Upper lobe of left lung (tissue), 6 donors: ENCODE measurements at regions not wholly inside any gene's neighbourhood (a gene's known extent, or its start where the extent isn't known, plus 50 kb on each side); places are given as distances from the start of the nearest gene placed in this dataset.

Source experiments
- ATAC-seq, 2 donors: fragments of 200-7000 bp; cut with Tn5 transposase; one replicate each; pipeline ENCODE4 v1.9.1; 2022; ENCODE audit warnings: mild to moderate bottlenecking in 2 of 2, moderate library complexity in 2 of 2; ENCODE audit not compliant: low FRiP score in 2 of 2
- DNase-seq, 2 donors: peaks; one replicate each; pipeline ENCODE4 v3.0.0-alpha.2; 2019 to 2020
- H3K27ac ChIP-seq, 4 donors: fragments of 200-600 bp; sonication (generic); one replicate each; pipeline ENCODE4 v1.5.1; 2016 to 2019
- H3K27me3 ChIP-seq, 4 donors: fragments of 200-600 bp; sonication (generic); one replicate each; pipeline ENCODE4 v1.5.1; 2017 to 2019
- H3K36me3 ChIP-seq, 4 donors: fragments of 200-600 bp; sonication (generic); one replicate each; pipeline ENCODE4 v1.5.1; 2016 to 2019
- H3K4me1 ChIP-seq, 4 donors: fragments of 200-600 bp; sonication (generic); one replicate each; pipeline ENCODE4 v1.5.1; 2018 to 2019
- H3K4me3 ChIP-seq, 4 donors: fragments of 200-600 bp; sonication (generic); one replicate each; pipeline ENCODE4 v1.5.1; 2017 to 2019; ENCODE audit warnings: mild to moderate bottlenecking in 2 of 4, moderate library complexity in 1 of 4
- H3K9me3 ChIP-seq, 4 donors: fragments of 200-600 bp; sonication (generic); one replicate each; pipeline ENCODE4 v1.5.1; 2018 to 2019
- CTCF ChIP-seq, 6 experiments: fragments of 450-650 bp in 4 of 6; fragments of 200-600 bp in 2 of 6; sonication (generic) in 2 of 6; IDR thresholded peaks; one replicate each; pipeline ENCODE4 v1.5.1; 2016 to 2019; ENCODE audit warnings: antibody characterized with exemption in 6 of 6
- EP300 ChIP-seq, 4 donors: sonication (generic); formaldehyde crosslinking; IDR thresholded peaks; one replicate each; pipeline ENCODE4 v1.5.1; 2017; ENCODE audit warnings: antibody characterized with exemption in 4 of 4, control low read depth in 2 of 4
- POLR2A ChIP-seq, 4 donors: fragments of 450-650 bp; IDR thresholded peaks; one replicate each; pipeline ENCODE4 v1.5.1; 2016 to 2017; ENCODE audit warnings: antibody characterized with exemption in 4 of 4, mild to moderate bottlenecking in 2 of 4
- POLR2AphosphoS5 ChIP-seq, 2 donors: sonication (generic); formaldehyde crosslinking; IDR thresholded peaks; one replicate each; pipeline ENCODE4 v1.5.1; 2017; ENCODE audit warnings: antibody characterized with exemption in 2 of 2
- WGBS, 2 donors: methylation state at CpG; one replicate each; pipeline ENCODE4 v1.1.5; 2017 to 2018; 5-methylcytosine and 5-hydroxymethylcytosine counted together
- donor health status: DM: no; HTN: no; CAD: no; lungs with moderate emphysema.
- donor health status: DM: no; HTN: yes; CAD: no; lungs with severe emphysema.

GRCh38 chr1:98480271-98480670, 181.2 kb upstream of the SNX7 start:
- DNase-seq (no peak), ATAC-seq (no peak)
- TF ChIP-seq POLR2AphosphoS5 (IDR thresholded peaks at IDR 0.05) (no peak), POLR2A (IDR thresholded peaks at IDR 0.05) (no peak), EP300 (IDR thresholded peaks at IDR 0.05) (no peak), CTCF (IDR thresholded peaks at IDR 0.05) (no peak)
- no peaks in the 10 kb centered on the region for H3K27me3 ChIP-seq
- no peak overlapping the region for H3K4me3 ChIP-seq
- H3K4me1 ChIP-seq, result no peaks in the 10 kb centered on the region
- H3K36me3 ChIP-seq, result no peaks in the 10 kb centered on the region
- no peaks in the 10 kb centered on the region for H3K9me3 ChIP-seq
- no peak overlapping the region for H3K27ac ChIP-seq
- WGBS, 2 donors, result 56 to 58% methylated on average over 2 of the region's 2 CpGs

GRCh38 chr1:98478121-98478520, 183.4 kb upstream of the SNX7 start:
- Histone ChIP-seq H3K4me1 (no peaks in the 10 kb centered on the region), H3K36me3 (no peaks in the 10 kb centered on the region), H3K27ac (no peak overlapping the region), H3K4me3 (no peak overlapping the region), H3K27me3 (no peaks in the 10 kb centered on the region), H3K9me3 (no peaks in the 10 kb centered on the region)
- WGBS, 2 donors, result 71 to 78% methylated on average over 3 of the region's 3 CpGs
- DNase-seq (no peak), ATAC-seq (no peak)
- TF ChIP-seq POLR2AphosphoS5 (IDR thresholded peaks at IDR 0.05), result no peak
- no peak for TF ChIP-seq POLR2A (IDR thresholded peaks at IDR 0.05)
- TF ChIP-seq EP300 (IDR thresholded peaks at IDR 0.05), result no peak
- no peak for TF ChIP-seq CTCF (IDR thresholded peaks at IDR 0.05)

- no peaks in the 10 kb centered on the region for H3K4me1 ChIP-seq
- TF ChIP-seq POLR2A (IDR thresholded peaks at IDR 0.05), result no peak
- no peak for TF ChIP-seq POLR2AphosphoS5 (IDR thresholded peaks at IDR 0.05)
- TF ChIP-seq EP300 (IDR thresholded peaks at IDR 0.05), result no peak
- no peak for TF ChIP-seq CTCF (IDR thresholded peaks at IDR 0.05)
- H3K9me3 ChIP-seq, result no peaks in the 10 kb centered on the region
- no peak overlapping the region for H3K27ac ChIP-seq
- H3K36me3 ChIP-seq, result no peaks in the 10 kb centered on the region
- H3K27me3 ChIP-seq, result no peaks in the 10 kb centered on the region
- no peak overlapping the region for H3K4me3 ChIP-seq
- DNase-seq (no peak), ATAC-seq (no peak)
- WGBS, 2 donors, result 56 to 67% methylated on average over 2 of the region's 2 CpGs
These were observed 188.6 kb upstream of the SNX7 start for GRCh38 chr1:98472878-98473277.

GRCh38 chr1:98471633-98472032, 189.9 kb upstream of the SNX7 start:
- ATAC-seq, result no peak
- WGBS, 2 donors, result 76 to 79% methylated on average over 4 of the region's 4 CpGs

More at GRCh38 chr1:98471633-98472032, 189.9 kb upstream of the SNX7 start:
- DNase-seq, result no peak
- Histone ChIP-seq H3K27me3 (no peaks in the 10 kb centered on the region), H3K36me3 (no peaks in the 10 kb centered on the region), H3K27ac (no peak overlapping the region), H3K4me3 (no peak overlapping the region), H3K9me3 (no peaks in the 10 kb centered on the region), H3K4me1 (no peaks in the 10 kb centered on the region)
- TF ChIP-seq POLR2AphosphoS5 (IDR thresholded peaks at IDR 0.05), result no peak
- no peak for TF ChIP-seq CTCF (IDR thresholded peaks at IDR 0.05)
- no peak for TF ChIP-seq EP300 (IDR thresholded peaks at IDR 0.05)
- TF ChIP-seq POLR2A (IDR thresholded peaks at IDR 0.05), result no peak
